Kidney (tissue), 13 donors: ENCODE measurements at regions not wholly inside any gene's neighbourhood (a gene's known extent, or its start where the extent isn't known, plus 50 kb on each side); places are given as distances from the start of the nearest gene placed in this dataset.
A peak's percentile ranks its signal among the peaks of the same experiment; 100 is the strongest.

Source experiments
- DNase-seq, 5 donors: peaks; one replicate each; pipeline ENCODE4 v3.0.0-alpha.2; 2013 to 2020
- FAIRE-seq: peaks from 2 replicates; lab custom pipeline; 2012; peaks lifted over from hg19 to GRCh38; lab: Jason Lieb, UNC
- H3K27ac ChIP-seq, 2 donors: one replicate each; pipeline ENCODE4 v1.7.0; 2013; ENCODE audit warnings: low read depth in 2 of 2, low read length in 2 of 2, inconsistent platforms in 1 of 2
- H3K27me3 ChIP-seq: one replicate; pipeline ENCODE4 v1.7.1; 2013; ENCODE audit warnings: low read length, inconsistent platforms; ENCODE audit not compliant: control insufficient read depth, insufficient read depth
- H3K36me3 ChIP-seq, 3 donors: one replicate each; pipeline versions ENCODE4 v1.7.0 to v1.7.1; 2013; ENCODE audit warnings: low read length in 3 of 3, control low read depth in 1 of 3, inconsistent platforms in 1 of 3; ENCODE audit not compliant: insufficient read depth in 3 of 3, control insufficient read depth in 2 of 3
- H3K4me1 ChIP-seq, 3 donors: one replicate each; pipeline versions ENCODE4 v1.7.0 to v1.7.1; 2013; ENCODE audit warnings: low read length in 3 of 3, inconsistent platforms in 1 of 3, low read depth in 1 of 3; ENCODE audit not compliant: control insufficient read depth in 2 of 3, insufficient read depth in 2 of 3
- H3K4me3 ChIP-seq, 3 donors: one replicate each; pipeline versions ENCODE4 v1.7.0 to v1.8.1; 2013; ENCODE audit warnings: low read length in 3 of 3, control low read depth in 1 of 3, inconsistent platforms in 1 of 3
- H3K9ac ChIP-seq, 3 donors: one replicate each; pipeline versions ENCODE4 v1.7.0 to v1.7.1; 2013; ENCODE audit warnings: low read length in 3 of 3, control low read depth in 1 of 3, inconsistent platforms in 1 of 3
- H3K9me3 ChIP-seq, 3 donors: one replicate each; pipeline versions ENCODE4 v1.7.0 to v1.7.1; 2013; ENCODE audit warnings: low read length in 3 of 3, control low read depth in 1 of 3, inconsistent platforms in 1 of 3; ENCODE audit not compliant: control insufficient read depth in 2 of 3, insufficient read depth in 1 of 3
- intact Hi-C: fragments of 100-400 bp; cut with DNase I; formaldehyde crosslinking; loops from one replicate; pipeline ENCODE4 v1.11.1; 2022
- TF ChIP-seq, protein P1 (sequence below): IDR thresholded peaks from 3 replicates; pipeline ENCODE4 v1.5.1; 2012; ENCODE audit warnings: mild to moderate bottlenecking, moderate library complexity, borderline replicate concordance; ENCODE audit not compliant: insufficient read depth; ENCODE audit errors: extremely low read depth
- donor health status: control.
- donor health status: control.
- donor health status: control.
- donor health status: control.
- donor health status: control.
- donor health status: DM: yes; HTN: yes; CAD: no.
- donor health status: Normal renal cell carcinoma (clear cell type).

DNA sequence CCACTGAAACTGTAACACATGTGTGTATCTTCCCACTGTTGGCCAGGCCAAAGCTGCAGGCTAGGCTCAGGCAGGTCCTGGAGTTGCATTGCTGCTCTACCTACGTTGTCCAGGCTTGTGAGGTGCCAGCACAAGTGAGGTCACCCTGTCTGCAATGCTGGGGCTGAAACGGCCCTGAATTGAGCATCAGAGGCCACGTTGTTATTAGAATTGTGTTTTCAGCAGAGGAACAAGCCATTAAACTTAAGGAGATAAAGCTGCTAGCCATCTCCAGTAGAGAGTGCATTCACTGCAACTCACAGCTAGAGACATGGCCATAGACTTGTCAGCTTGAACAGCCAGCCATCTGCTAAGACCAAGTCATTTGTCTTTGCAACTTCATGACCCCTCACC, 191.8 kb downstream of the SEMA6A start:
- Histone ChIP-seq H3K4me3 (no peak overlapping the region), H3K27ac (no peak overlapping the region), H3K36me3 (no peaks in the 10 kb centered on the region), H3K27me3 (no peaks in the 10 kb centered on the region), H3K9me3 (no peaks in the 10 kb centered on the region), H3K4me1 (peaks cover 0 to 6% (median 4%) of the 10 kb centered on the region in 3 donors), H3K9ac (no peak overlapping the region)
- FAIRE-seq = no peak
- peak in 1 of 5 donors; percentile 9 for DNase-seq
- TF ChIP-seq, protein P1, sequence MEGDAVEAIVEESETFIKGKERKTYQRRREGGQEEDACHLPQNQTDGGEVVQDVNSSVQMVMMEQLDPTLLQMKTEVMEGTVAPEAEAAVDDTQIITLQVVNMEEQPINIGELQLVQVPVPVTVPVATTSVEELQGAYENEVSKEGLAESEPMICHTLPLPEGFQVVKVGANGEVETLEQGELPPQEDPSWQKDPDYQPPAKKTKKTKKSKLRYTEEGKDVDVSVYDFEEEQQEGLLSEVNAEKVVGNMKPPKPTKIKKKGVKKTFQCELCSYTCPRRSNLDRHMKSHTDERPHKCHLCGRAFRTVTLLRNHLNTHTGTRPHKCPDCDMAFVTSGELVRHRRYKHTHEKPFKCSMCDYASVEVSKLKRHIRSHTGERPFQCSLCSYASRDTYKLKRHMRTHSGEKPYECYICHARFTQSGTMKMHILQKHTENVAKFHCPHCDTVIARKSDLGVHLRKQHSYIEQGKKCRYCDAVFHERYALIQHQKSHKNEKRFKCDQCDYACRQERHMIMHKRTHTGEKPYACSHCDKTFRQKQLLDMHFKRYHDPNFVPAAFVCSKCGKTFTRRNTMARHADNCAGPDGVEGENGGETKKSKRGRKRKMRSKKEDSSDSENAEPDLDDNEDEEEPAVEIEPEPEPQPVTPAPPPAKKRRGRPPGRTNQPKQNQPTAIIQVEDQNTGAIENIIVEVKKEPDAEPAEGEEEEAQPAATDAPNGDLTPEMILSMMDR = no peak
- intact Hi-C loops = no loop called here

DNA sequence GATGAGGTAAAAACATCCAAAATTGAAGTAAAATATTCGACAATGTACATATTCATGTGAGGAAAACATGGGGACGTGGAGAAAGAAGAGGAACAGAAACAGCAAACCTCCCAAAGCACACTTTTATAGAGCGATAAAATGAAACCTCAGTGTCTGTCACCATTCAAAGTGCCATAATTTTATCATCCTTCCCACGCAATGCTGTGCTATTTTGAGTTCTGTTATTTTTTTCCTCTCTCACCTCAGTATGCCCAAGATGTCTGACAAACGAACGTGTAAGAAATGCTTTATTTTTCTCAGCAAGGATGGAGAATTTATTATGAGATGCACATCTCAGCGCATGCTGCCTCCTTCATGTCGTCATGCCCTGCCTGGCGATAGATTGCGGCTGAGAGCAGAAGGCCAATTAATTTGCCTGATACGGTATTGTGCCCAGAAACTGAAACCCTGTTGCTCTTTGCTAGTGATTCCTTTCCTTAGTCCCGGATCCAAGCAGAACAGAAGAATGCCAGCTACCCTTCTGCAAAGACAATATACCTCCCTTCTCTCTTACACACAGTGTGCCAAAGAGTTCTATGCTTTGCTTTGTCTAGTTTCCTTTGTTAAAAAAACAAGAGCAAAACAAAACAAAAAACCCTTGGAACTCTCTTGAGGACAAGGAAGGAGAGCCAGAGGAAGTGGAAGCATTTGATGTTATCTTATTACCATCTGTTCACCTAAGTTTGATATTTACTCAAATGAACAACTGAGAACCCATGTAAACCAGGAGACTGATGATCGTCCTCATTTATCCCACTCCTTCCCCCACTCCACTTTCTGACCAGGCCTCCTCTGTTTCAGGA, 192.4 kb downstream of the SEMA6A start:
- Histone ChIP-seq H3K9ac (no peak overlapping the region), H3K36me3 (no peaks in the 10 kb centered on the region), H3K27me3 (no peaks in the 10 kb centered on the region), H3K4me1 (peaks cover 0 to 6% (median 4%) of the 10 kb centered on the region in 3 donors), H3K27ac (no peak overlapping the region), H3K4me3 (no peak overlapping the region), H3K9me3 (no peaks in the 10 kb centered on the region)
- TF ChIP-seq, protein P1 = no peak
- intact Hi-C loops = no loop called here
- FAIRE-seq (no peak), DNase-seq (peak in 1 of 5 donors; percentile 8)

- Histone ChIP-seq H3K9ac (no peak overlapping the region), H3K9me3 (no peaks in the 10 kb centered on the region), H3K27ac (no peak overlapping the region), H3K4me1 (peaks cover 0 to 6% (median 4%) of the 10 kb centered on the region in 3 donors), H3K27me3 (no peaks in the 10 kb centered on the region), H3K36me3 (no peaks in the 10 kb centered on the region), H3K4me3 (no peak overlapping the region)
- intact Hi-C loops = no loop called here
- FAIRE-seq (no peak), DNase-seq (no peak)
- TF ChIP-seq, protein P1 = no peak
Measured at GRCh38 chr5:116381201-116381600, 193.4 kb downstream of the SEMA6A start.
